DOHH2 (cell line): ENCODE measurements at regions not wholly inside any gene's neighbourhood (a gene's known extent, or its start where the extent isn't known, plus 50 kb on each side); places are given as distances from the start of the nearest gene placed in this dataset.

Experiments
- CTCF ChIP-seq: fragments of 200-600 bp; sonication (generic); IDR thresholded peaks from one replicate; pipeline ENCODE4 v1.5.1; 2014; ENCODE audit warnings: antibody characterized with exemption, mild to moderate bottlenecking, low read depth, low read length; ENCODE audit not compliant: poor library complexity, severe bottlenecking
- EZH2phosphoT487 ChIP-seq: fragments of 200-600 bp; sonication (generic); IDR thresholded peaks from 2 replicates; pipeline ENCODE4 v1.6.1; 2017; ENCODE audit warnings: borderline replicate concordance, mild to moderate bottlenecking, antibody characterized with exemption, low read length, moderate library complexity, mixed read lengths

- TF ChIP-seq CTCF (no peak), EZH2phosphoT487 (no peak)
Observed at GRCh38 chr6:85866758-85867401, 224.2 kb upstream of the SYNCRIP start.
